HG03565 (cell line): ENCODE measurements at regions not wholly inside any gene's neighbourhood (a gene's known extent, or its start where the extent isn't known, plus 50 kb on each side); places are given as distances from the start of the nearest gene placed in this dataset.

ENCODE experiments used
- ATAC-seq: cut with Tn5 transposase; IDR thresholded peaks from one replicate; pipeline ENCODE4 v1.9.1; 2021; ENCODE audit warnings: mild to moderate bottlenecking, moderate library complexity; ENCODE audit not compliant: unreplicated experiment

DNA sequence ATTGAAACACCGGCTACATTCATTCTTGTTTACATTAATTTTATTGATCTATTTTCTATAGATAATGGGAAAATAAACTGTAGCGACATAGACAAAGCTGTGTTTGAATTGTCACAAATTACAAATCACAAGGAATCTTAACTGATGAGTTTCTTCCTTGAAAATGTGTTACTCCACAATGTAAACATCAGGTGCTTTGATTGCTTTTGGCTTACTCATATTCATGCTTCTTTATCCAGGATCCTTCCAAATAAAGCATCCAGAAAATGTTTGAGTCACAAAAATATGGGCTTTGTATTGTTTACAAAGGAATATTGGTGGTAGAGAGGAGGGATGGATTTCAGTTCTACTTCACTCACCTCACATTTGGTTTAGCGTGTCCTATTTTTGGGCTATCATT, 64.0 kb downstream of the BMP2 start:
- ATAC-seq = no peak

DNA sequence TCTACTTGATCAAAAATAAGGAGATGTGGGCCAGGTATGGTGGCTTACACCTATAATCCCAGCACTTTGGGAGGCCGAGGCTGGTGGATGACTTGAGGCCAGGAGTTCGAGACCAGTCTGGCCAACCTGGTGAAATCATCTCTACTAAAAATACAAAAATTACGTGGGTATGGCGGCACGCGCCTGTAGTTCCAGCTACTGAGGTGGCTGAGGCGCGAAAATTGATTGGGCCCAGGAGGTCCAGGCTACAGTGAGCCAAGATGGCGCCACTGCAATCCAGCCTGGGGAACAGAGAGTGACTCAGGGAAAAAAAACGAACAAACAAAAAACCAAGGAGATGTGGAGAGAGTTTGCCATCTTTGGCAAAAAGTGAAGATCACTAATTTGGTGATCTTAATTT, 65.3 kb downstream of the BMP2 start:
- no peak for ATAC-seq

DNA sequence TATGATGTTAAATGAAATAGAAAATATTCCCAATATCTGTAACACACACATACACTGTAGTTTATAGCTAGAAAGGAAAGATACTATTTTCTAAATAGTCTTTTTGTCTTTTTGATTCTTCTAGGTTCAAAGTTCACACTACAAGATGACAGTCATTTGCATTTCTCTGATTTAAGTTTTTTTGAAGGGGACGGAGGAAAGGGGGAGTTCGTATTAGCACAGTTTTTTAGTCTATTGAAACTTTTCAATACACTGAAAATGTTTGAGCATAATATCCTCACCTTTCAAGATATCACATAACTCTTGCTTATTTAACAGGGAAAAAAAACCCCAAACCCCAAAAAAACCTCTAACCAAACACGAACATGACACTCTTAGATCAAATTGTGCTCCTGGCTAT, 68.1 kb downstream of the BMP2 start:
- no peak for ATAC-seq

DNA sequence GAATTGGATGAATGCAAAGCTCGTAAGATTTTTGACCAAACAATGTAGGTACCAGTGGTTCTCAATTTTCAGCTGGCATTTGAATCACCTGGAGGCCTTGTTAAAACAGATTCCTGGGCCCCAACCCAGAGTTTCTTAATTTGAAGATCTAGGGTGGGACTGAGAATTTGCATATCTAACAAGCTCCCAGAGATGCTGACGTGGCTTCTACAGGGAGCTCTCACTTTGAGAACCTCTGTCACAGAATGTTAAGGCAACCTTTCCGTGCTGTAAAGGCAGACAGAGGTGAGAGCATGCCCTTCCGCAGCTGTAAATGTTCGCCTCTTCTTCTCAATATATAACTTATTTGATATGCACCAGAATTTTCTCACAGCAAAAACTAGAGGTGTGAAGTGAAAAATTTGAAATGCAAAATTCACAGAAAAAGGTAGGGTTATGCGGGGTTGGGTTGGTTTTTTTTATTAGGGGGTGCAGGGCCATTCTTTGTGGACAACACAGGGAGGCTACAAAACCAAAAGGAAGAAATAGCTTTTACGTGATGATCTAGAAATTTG, 69.4 kb downstream of the BMP2 start:
- ATAC-seq = no peak

DNA sequence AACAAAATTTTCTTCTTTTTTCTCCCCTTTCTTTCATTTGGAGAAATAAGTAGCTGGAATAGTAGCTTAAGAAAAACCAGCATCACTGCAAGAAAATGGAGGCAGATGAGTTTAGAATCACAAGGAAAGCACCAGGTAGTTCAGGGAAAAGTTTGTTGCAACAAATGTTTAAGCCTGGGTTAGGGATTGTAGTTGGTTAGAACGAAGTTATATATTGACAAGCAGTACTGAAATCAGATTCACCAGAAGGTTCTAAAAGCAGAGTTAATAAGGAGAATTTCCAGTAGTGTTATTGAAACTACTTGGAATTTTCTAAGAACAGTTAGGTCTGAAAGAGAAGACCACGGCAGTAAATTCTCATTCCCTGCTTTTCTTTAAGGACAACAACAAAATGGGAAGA, 70.2 kb downstream of the BMP2 start:
- no peak for ATAC-seq

DNA sequence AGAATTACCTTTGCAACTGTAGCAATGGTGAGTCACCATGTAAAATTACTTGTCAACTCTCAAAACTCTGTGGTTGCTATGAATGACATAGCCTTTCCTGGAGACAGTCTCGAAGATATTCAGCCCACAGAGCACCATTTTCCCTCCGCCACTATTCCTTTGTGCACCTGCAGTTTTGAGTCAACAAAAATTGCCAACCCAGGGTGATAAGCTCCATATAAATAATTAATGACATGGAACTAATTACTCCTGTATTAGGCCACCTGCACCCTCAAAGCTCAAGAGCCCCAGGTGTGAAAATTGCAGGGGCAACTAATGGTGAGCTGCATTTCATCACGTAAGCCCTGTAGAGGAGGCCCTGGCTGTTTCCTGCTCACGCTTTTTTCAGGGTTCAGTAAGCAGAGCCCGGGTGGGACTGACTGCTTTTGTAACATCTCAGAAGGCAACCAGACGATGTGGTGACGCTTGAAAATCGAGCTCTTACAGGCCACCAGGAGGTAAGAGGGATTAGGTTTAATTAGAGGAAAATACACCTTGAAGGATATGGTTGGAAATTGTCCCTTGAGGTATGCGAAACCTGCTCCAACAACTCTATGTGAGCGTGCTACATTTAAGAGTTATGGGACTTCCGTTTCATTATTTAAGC, 70.8 kb downstream of the BMP2 start:
- ATAC-seq = no peak

DNA sequence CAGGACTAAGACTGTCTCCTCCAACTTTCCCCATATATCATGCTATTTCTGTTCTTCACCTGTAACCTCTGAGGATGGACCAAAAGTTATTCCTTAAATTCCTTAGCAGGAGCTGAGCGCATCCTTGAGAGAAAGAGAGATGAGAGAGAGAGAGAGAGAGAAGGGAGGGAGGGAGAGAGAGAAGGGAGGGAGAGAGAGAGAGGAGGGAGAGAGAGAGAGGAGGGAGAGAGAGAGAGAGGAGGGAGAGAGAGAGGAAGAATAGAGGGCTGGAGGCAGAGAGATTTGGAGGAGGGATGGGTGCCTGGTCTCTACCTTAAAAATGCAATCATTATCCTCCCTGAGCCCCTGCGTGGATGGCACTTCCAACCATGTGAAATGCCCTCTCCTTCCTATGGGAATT, 73.6 kb downstream of the BMP2 start:
- no peak for ATAC-seq

DNA sequence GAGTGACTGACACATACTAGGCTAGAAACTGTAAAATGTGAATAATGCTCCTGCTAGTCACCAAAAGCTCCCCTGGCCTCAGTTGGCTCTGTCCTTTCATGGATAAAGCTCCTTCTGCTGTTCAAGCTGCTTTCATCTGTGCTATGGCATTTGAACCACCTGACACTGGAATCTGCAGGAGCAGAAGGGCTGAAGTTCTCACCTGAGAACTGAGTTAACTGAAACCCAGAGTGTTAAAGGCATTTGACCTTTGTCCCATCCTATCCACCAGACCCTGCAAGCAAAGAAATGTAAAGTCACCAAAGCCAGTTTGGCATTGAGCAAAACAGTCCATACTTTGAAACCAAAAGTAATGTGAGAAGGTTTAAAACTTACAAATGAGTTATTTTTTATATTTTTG, 77.7 kb downstream of the BMP2 start:
- ATAC-seq = no peak

DNA sequence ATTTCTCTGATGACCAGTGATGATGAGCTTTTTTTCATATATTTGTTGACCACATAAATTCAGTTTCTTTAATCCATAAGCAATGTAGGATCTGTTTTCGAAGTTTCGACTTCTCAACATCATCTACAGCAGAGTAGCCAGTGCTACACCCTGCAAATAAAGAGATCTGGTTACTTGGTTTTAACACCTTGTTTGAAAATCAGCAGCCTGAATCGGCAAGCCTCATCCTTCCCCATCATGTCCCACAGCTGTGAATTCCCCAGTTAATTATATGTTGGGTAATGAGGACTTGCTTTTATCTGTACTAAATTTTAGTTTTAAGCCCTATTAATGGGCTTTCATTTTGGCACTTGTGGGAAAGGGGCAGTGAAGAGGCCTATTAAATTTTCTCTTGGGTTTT, 80.6 kb downstream of the BMP2 start:
- no peak for ATAC-seq

DNA sequence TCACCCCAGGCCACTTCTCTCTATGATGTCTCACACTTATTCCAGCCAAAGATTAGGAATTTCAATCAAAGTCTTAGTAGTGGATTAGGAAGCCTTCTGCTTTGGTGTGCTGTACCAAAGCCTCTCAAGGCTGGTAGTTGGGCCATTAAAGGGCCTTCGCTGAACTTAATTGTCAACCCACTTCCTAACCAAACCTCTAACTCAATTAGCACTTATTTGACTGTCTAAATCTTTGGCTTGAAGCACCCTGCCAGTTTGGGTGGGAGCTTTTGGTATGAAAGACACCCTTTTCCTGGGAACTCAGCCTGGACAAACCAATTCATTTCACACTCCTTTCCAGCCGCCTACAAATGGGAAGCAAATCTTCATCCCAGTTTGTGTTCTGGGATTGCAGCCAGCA, 81.5 kb downstream of the BMP2 start:
- ATAC-seq = no peak

DNA sequence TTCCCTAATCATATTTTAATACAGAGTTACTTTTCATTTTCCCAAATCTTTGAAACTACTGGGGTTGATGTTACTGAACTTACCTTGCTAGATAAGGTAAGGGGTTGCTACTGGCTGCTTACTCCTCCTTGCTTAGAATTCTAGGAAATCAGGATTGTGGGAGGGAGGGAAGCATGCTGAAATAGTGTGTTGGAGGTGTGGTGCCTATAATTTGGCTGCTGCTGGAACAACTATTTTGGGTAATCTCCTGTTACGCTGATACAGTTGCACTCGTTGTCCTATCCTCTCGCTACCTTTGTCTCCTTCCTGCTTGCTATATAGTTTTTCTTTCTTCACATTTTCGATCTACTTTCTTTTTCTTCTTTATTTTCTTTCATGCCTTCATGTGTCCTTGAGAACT, 83.7 kb downstream of the BMP2 start:
- ATAC-seq = no peak

DNA sequence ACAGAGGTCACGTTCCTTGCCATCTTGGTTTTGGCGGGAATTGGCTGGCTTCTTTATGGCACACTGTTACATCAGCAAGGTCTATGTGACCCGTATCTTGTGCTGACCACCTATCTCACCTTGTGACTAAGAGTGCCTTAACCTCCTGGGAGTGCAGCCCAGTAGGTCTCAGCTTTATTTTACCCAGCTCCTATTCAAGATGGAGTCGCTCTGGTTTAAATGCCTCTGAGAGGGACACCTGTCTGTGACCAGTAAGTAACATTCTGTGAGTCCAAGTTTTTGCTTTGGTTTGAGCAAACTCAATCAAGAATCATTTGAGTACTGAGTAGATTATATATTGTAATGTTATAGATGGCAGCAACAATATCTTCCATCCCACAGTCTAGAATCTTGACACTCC, 85.0 kb downstream of the BMP2 start:
- no peak for ATAC-seq

DNA sequence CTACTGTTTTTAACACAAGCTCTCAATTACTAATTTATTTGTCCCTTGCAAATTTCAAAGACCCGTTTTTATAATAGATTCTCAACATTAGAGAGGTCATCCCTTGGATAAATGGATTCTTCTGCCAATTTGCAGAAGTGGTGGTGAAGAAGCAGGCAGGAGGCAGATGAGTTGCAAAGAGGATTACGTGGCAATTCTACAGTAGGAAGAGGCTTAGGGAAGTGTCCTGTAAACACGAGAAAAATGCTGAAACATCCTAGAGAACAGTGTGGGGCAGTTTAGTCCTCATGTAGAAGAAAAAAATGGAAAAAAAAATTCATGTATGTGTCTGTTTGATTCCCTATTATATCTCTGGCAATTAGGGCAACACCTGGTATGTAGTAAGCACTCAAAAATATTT, 87.6 kb downstream of the BMP2 start:
- no peak for ATAC-seq

DNA sequence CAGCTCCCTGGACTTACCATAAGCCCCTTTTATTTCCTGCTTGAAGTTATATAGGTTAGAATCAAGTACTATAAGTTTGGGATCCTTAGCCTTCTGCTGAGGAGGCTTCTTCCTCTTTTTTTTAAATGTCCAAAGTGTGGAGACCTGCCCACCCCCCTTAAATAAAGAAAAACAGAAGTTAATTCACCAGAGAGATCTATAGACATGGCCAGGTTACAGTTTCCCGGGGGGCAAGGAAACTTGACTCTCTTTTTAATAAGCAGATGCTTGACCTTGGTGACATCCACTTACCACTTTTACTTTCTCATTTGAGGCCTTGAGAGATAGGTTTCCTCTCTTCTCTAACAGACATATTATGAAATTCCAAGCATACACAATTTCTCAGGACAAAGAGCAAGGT, 88.3 kb downstream of the BMP2 start:
- ATAC-seq = no peak

DNA sequence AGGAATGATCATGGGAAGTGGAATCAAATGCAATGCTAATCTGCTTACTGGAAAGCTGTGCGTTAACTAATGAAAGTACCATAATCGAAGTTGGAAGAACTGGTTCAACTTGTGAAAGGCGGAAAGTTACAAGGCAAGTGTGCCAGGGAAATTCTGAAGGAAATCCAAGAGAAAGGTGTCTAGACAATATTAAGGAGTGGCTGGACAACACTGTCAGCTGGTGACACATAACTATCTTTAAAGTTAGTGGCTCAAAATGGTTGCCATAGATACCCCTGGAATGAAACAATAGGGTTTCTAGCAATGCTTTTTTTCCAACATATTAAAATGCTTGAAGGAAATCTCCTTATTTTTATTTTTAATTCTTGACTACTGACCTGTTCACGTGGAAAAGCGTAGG, 90.4 kb downstream of the BMP2 start:
- no peak for ATAC-seq

DNA sequence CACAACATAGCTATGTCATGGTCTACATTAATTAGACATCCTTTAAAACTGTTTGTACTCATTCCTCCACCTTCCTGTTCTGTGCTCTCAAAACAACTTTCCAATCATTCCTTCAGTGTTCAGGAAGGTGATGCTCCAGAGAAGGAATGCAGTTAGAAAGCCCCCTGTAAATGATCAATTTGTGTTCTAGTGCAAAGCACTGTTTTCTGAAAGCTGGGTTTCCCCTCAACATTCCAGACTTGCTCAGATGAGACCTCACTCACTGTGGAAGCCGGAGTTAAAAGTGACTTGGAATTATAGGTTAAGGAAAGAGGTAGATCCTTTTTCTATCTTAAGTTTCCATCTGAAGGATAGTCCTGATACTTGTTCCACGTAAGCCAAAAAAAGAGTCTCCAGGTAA, 95.9 kb downstream of the BMP2 start:
- no peak for ATAC-seq

DNA sequence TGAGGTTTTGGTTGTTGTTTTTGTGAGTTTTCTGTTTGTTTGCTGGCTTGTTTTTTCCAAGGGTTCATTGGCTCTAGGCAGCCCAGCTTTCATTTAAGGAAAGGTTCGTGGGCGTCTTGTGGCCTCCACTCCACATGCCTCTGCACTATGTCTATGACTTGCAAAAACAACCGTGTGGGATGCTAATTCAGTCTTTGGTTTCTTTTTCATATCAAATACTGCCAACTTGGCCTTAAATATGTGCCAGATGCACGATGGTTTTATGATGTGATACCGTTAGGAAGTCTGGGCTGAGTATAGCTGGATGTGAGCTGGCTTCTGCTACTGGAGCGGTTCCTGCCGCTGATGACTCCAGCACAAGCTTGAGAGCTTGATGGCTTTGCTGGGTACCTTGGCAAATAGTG, 96.3 kb downstream of the BMP2 start:
- ATAC-seq = no peak

DNA sequence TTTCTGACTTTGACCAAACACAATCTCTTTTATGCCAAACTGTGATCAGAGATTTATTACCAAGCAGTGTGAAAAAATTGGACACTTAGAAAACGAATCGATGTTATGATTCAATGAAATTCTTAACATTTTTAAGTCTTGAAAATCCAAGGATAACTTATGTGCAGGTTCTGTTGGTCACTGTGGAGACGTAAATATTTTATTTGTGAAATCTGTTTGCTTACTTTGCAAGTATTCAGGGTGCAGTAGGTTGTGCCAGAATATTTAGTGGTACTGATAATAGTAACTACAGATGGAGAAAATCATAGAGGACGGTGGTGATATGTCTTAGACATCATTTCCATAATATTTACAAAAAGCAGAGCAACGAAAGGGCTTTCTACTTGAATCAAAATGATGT, 97.3 kb downstream of the BMP2 start:
- ATAC-seq = no peak

DNA sequence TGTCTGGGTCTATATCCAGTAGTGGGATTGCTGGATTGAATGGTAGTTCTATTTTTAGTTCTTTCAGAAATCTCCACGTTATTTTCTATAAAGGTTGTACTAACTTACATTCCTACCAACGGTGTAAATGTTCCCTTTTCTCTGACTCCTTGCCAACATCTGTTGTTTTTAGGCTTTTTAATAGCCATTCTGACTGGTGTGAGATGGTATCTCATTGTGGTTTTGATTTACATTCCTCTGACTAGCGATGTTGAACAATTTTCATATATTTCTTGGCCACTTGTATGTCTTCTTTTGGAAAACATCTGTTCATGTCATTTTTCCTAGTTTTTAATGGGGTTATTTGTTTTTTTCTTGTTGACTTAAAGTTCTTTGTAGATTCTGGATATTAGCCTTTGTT, 99.3 kb downstream of the BMP2 start:
- no peak for ATAC-seq

DNA sequence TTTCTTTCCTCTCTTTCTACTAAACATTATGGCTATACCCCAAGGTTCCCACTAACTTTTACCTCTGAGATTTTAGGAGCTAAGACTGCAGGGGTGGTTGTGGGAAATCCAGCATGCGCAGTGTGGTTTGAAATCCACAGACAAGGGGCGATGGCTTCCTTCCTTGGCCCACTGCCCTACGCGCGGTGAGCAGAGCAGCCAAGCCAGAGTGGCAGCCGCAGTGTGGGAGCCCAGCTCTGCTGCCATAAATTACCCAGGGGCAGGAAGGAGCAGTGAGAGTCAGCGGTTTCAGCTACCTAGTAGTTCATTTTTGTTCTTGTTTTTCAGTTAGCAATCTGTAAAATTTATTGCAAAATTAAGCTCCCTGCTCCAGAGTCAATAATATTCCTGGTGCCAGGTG, 101.4 kb downstream of the BMP2 start:
- ATAC-seq = no peak

DNA sequence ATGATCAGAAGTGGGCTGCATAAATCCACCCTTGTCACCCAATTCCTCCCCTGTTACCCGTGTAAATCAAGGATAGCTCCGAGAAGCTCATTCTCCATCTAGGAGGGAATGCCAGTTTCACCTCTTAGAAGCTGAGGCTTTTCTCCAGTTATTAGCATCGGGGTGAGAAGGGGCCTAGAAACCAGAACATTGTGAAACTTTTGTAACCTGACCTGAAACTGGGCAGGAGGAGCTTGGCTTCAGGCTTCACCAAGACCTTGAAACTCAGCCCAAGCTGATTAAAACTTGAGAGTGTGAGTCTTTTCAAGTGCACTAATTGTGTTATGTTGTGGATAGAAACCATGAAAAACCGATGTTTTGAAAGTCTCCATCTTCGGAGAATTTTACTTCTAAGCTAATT, 103.1 kb downstream of the BMP2 start:
- no peak for ATAC-seq

DNA sequence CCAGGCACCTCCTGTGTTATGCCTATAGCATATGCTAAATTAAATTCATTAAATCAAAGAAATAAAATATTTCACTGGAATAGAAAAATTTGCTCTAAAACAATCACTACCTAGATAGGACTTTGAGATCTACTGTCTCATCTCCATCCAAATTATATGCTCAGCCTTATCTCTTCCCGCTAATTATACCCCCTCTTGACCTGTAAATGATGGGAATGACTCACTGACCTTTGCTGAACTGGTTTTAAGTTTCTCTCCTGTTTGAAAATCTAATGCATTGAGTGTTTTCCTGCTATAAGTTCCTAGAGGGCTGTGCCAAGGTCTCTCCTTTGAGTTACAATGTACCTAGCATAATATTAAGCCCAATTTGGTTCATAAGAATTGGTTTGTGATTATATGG, 110.1 kb downstream of the BMP2 start:
- no peak for ATAC-seq

DNA sequence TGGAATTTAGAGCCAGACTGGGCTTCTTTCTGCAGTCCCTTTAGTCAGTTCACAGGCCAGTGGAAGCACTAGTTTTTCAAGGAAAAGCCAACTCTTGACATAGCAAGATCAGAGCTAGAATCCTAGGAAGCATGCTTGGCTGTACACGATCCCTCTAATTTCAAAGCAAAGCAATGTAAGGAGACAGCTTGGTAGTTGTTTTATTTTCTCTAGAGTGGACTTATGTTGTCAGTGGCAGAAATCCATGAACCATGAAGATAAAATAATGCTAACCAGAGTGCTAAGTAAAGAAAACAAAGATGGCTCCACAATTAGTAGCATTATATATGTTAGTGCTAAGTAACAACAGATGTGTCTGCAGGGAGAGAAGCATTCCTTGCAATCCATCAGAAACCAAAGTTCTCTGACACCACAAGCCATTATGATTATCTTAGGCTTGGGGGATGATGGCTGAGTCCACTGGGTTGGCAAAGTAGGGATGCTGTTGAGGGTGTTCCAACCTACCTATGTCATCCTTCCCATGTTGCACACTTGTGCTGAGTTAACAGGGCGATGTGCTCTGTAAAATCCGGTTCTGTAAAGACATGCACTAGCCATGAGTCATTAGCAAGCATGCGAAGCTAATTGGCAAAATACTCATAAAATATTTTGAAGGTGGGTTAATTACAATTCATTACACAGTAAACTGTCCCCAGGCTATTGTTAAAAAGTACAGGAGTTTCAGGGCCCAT, 115.2 kb downstream of the BMP2 start:
- no peak for ATAC-seq
